HepG2 (cell line): ENCODE measurements at regions not wholly inside any gene's neighbourhood (a gene's known extent, or its start where the extent isn't known, plus 50 kb on each side); places are given as distances from the start of the nearest gene placed in this dataset.

Experiments
- ATAC-seq: fragments of 200-7000 bp; cut with Tn5 transposase; 3 replicates; pipeline ENCODE4 v1.9.1; 2020; ENCODE audit warnings: mild to moderate bottlenecking, moderate library complexity
- BruUV-seq: library from RNA; stranded (reverse); fragments of 400-500 nt; replicated peaks from 2 replicates; lab custom pipeline; 2021; lab: Mats Ljungman, UMichigan
- CTCF ChIA-PET: fragments of 300-600 bp; formaldehyde crosslinking; extraction: SDS; loops from one replicate; lab custom pipeline; 2021; ENCODE audit warnings: low total read pairs, inconsistent platforms, low intra/inter-chr PET ratio; lab: Yijun Ruan, JAX
- POLR2A ChIA-PET: fragments of 350-600 bp; sonication (Branson Sonifier 250); formaldehyde crosslinking; loops from one replicate; lab custom pipeline; 2020; ENCODE audit warnings: antibody characterized with exemption, inconsistent platforms; lab: Yijun Ruan, JAX
- DNase-seq: peaks from one replicate; pipeline ENCODE4 v3.0.0-alpha.2; 2015; ENCODE audit warnings: low spot score
- FAIRE-seq: peaks from 3 replicates; lab custom pipeline; 2011; peaks lifted over from hg19 to GRCh38; lab: Jason Lieb, UNC
- H2AFZ ChIP-seq: one replicate; pipeline ENCODE4 v1.6.1; 2011; ENCODE audit warnings: low read length, inconsistent platforms
- H3K27ac ChIP-seq: fragments of 300-600 bp; 3 replicates; pipeline ENCODE4 v1.8.0; 2011; ENCODE audit warnings: mixed run types, mild to moderate bottlenecking, mixed read lengths, low read length, inconsistent platforms; ENCODE audit not compliant: insufficient read depth; ENCODE audit errors: extremely low read length
- H3K27me3 ChIP-seq, 2 experiments: fragments of 200-600 bp in 1 of 2; 2 replicates in 1 of 2; 3 replicates in 1 of 2; pipeline versions ENCODE4 v1.6.0 to v1.8.0; 2011; ENCODE audit warnings: low read length in 2 of 2, mild to moderate bottlenecking in 2 of 2, moderate library complexity in 2 of 2, inconsistent platforms in 1 of 2; ENCODE audit not compliant: insufficient read depth in 2 of 2, control insufficient read depth in 1 of 2
- H3K36me3 ChIP-seq, 2 experiments: fragments of 200-600 bp in 1 of 2; replicated peaks in 1 of 2; 2 replicates in 1 of 2; 3 replicates in 1 of 2; pipeline versions ENCODE4 v1.5.1 to v1.8.0; 2011; ENCODE audit warnings: low read length in 2 of 2, inconsistent platforms in 1 of 2; ENCODE audit not compliant: insufficient read depth in 2 of 2, control insufficient read depth in 1 of 2
- H3K4me1 ChIP-seq: 2 replicates; pipeline ENCODE4 v1.5.1; 2012; ENCODE audit warnings: low read length, inconsistent platforms; ENCODE audit not compliant: insufficient read depth
- H3K4me2 ChIP-seq: 2 replicates; pipeline ENCODE4 v1.6.0; 2011; ENCODE audit warnings: low read depth, low read length, inconsistent platforms
- H3K4me3 ChIP-seq, 3 experiments: fragments of 200-600 bp in 1 of 3; sonication (generic), shearing (Covaris generic) in 1 of 3; replicated peaks in 1 of 3; 2 replicates each; pipeline ENCODE4 v1.5.1; 2011 to 2016; ENCODE audit warnings: low read length in 3 of 3, inconsistent platforms in 2 of 3, low read depth in 2 of 3, mild to moderate bottlenecking in 2 of 3, control low read depth in 1 of 3, mixed read lengths in 1 of 3; ENCODE audit not compliant: insufficient read depth in 1 of 3
- H3K79me2 ChIP-seq: one replicate; pipeline ENCODE4 v1.6.1; 2011; ENCODE audit warnings: low read length, inconsistent platforms; ENCODE audit not compliant: insufficient read depth
- H3K9ac ChIP-seq: 2 replicates; pipeline ENCODE4 v1.6.0; 2011; ENCODE audit warnings: mild to moderate bottlenecking, low read depth, low read length, inconsistent platforms; ENCODE audit not compliant: insufficient read depth
- H3K9me3 ChIP-seq: 2 replicates; pipeline ENCODE4 v1.5.1; 2012; ENCODE audit warnings: mild to moderate bottlenecking, low read length
- H4K20me1 ChIP-seq: 2 replicates; pipeline ENCODE4 v1.6.0; 2011; ENCODE audit warnings: inconsistent platforms, mild to moderate bottlenecking, low read length, moderate library complexity; ENCODE audit not compliant: insufficient read depth
- ARHGAP35 ChIP-seq: sonication (generic); formaldehyde crosslinking; IDR thresholded peaks from 2 replicates; pipeline ENCODE4 v1.9.0; 2022; ENCODE audit warnings: mild to moderate bottlenecking, inconsistent platforms, moderate library complexity, missing genetic modification reagents, borderline replicate concordance
- BRCA1 ChIP-seq: sonication (generic); formaldehyde crosslinking; IDR thresholded peaks from 2 replicates; pipeline ENCODE4 v1.4.0; 2020; ENCODE audit warnings: missing genetic modification reagents
- CHD4 ChIP-seq: fragments of 200-600 bp; sonication (generic); IDR thresholded peaks from 2 replicates; pipeline ENCODE4 v1.7.0; 2017; ENCODE audit warnings: mild to moderate bottlenecking, low read length, borderline replicate concordance
- HNRNPK ChIP-seq: fragments of 200-400 bp; formaldehyde crosslinking; IDR thresholded peaks from 2 replicates; pipeline ENCODE4 v1.6.1; 2018; ENCODE audit warnings: low read length, low read depth, moderate library complexity, mild to moderate bottlenecking; ENCODE audit not compliant: poor library complexity, severe bottlenecking
- KDM3A ChIP-seq: IDR thresholded peaks from 2 replicates; pipeline ENCODE4 v1.6.1; 2018; ENCODE audit warnings: low read depth, missing compliant biosample characterization
- KDM5B ChIP-seq: sonication (generic); formaldehyde crosslinking; IDR thresholded peaks from 2 replicates; pipeline ENCODE4 v1.4.0; 2020; ENCODE audit warnings: missing genetic modification reagents, mild to moderate bottlenecking, borderline replicate concordance
- KLF16 ChIP-seq, 2 experiments: sonication (generic) in 1 of 2; formaldehyde crosslinking in 1 of 2; IDR thresholded peaks; 2 replicates each; pipeline versions ENCODE4 v1.6.1 to v1.8.0; 2016 to 2023; ENCODE audit warnings: missing genetic modification reagents in 2 of 2, missing compliant biosample characterization in 1 of 2
- MED8 ChIP-seq: sonication (generic); formaldehyde crosslinking; IDR thresholded peaks from 2 replicates; pipeline ENCODE4 v1.8.1; 2023; ENCODE audit warnings: mild to moderate bottlenecking, missing genetic modification reagents; ENCODE audit not compliant: insufficient replicate concordance
- NR2F2 ChIP-seq: IDR thresholded peaks from 2 replicates; pipeline ENCODE4 v1.6.1; 2012; ENCODE audit warnings: low read depth, inconsistent platforms, borderline replicate concordance
- PLRG1 ChIP-seq: fragments of 450-650 bp; conservative IDR thresholded peaks from 2 replicates; pipeline ENCODE4 v1.6.1; 2016
- RAD21 ChIP-seq: fragments of 450-650 bp; formaldehyde crosslinking; IDR thresholded peaks from 2 replicates; pipeline ENCODE4 v1.5.0; 2020; ENCODE audit warnings: mild to moderate bottlenecking
- RBM39 ChIP-seq: fragments of 200-400 bp; formaldehyde crosslinking; IDR thresholded peaks from one replicate; pipeline ENCODE4 v1.6.1; 2018; ENCODE audit warnings: antibody characterized with exemption, mild to moderate bottlenecking, low read depth, low read length; ENCODE audit not compliant: poor library complexity, severe bottlenecking
- SNAI1 ChIP-seq: sonication (generic); formaldehyde crosslinking; IDR thresholded peaks from 2 replicates; pipeline ENCODE4 v1.5.0; 2020; ENCODE audit warnings: mild to moderate bottlenecking, missing genetic modification reagents, borderline replicate concordance
- TBX3 ChIP-seq: fragments of 450-650 bp; IDR thresholded peaks from 2 replicates; pipeline ENCODE4 v1.6.1; 2017; ENCODE audit warnings: antibody characterized with exemption, mild to moderate bottlenecking, inconsistent platforms, borderline replicate concordance
- YY1 ChIP-seq: IDR thresholded peaks from 2 replicates; pipeline ENCODE4 v1.6.1; 2011; ENCODE audit warnings: low read length, low read depth, moderate library complexity, mild to moderate bottlenecking; ENCODE audit not compliant: insufficient read depth, insufficient replicate concordance
- ZEB1 ChIP-seq: IDR thresholded peaks from 2 replicates; pipeline ENCODE4 v1.6.1; 2012; ENCODE audit warnings: mild to moderate bottlenecking, low read depth, inconsistent platforms; ENCODE audit not compliant: insufficient replicate concordance
- ZMYM3 ChIP-seq: sonication (generic); formaldehyde crosslinking; IDR thresholded peaks from 2 replicates; pipeline ENCODE4 v1.5.1; 2020; ENCODE audit warnings: mild to moderate bottlenecking, missing genetic modification reagents
- ZNF335 ChIP-seq: sonication (generic); formaldehyde crosslinking; IDR thresholded peaks from 2 replicates; pipeline ENCODE4 v1.4.0; 2020; ENCODE audit warnings: missing genetic modification reagents
- ZNF354B ChIP-seq: sonication (generic); formaldehyde crosslinking; IDR thresholded peaks from 2 replicates; pipeline ENCODE4 v1.8.0; 2022; ENCODE audit warnings: mild to moderate bottlenecking, missing genetic modification reagents
- ZNF460 ChIP-seq: sonication (generic); formaldehyde crosslinking; IDR thresholded peaks from 2 replicates; pipeline ENCODE4 v1.5.1; 2020; ENCODE audit warnings: missing genetic modification reagents, mild to moderate bottlenecking, borderline replicate concordance
- ZNF615 ChIP-seq: sonication (generic); formaldehyde crosslinking; IDR thresholded peaks from 2 replicates; pipeline ENCODE4 v1.5.0; 2020; ENCODE audit warnings: mild to moderate bottlenecking, missing genetic modification reagents, borderline replicate concordance
- ZNF75D ChIP-seq: sonication (generic); formaldehyde crosslinking; IDR thresholded peaks from 2 replicates; pipeline ENCODE4 v1.8.1; 2023; ENCODE audit warnings: missing genetic modification reagents, mild to moderate bottlenecking, borderline replicate concordance
- WGBS: methylation state at CpG from one replicate; pipeline ENCODE4 v1.1.6; 2017; ENCODE audit warnings: low lambda C conversion rate; 5-methylcytosine and 5-hydroxymethylcytosine counted together
- in situ Hi-C: cut with HindIII; loops from 2 replicates; pipeline ENCODE4 v1.10.0; 2017; ENCODE audit warnings: low pct_unique_long_range_greater_than_20kb; ENCODE audit not compliant: extremely low pct_ligation_motif_present
- intact Hi-C: fragments of 100-400 bp; cut with micrococcal nuclease; formaldehyde crosslinking; loops from one replicate; pipeline ENCODE4 v1.10.0; 2022; ENCODE audit not compliant: unreplicated experiment
- TF ChIP-seq, protein P1 (sequence below): sonication (generic); formaldehyde crosslinking; IDR thresholded peaks from 2 replicates; pipeline ENCODE4 v1.8.0; 2022; ENCODE audit warnings: missing genetic modification reagents, low read depth, mild to moderate bottlenecking, borderline replicate concordance

- Histone ChIP-seq H3K36me3 (no peaks in the 10 kb centered on the region), H2AFZ (no peak overlapping the region), H3K27me3 (no peaks in the 10 kb centered on the region), H3K9ac (no peak overlapping the region), H3K9me3 (peaks cover 33% of the 10 kb centered on the region), H3K4me3 (no peak overlapping the region), H4K20me1 (no peaks in the 10 kb centered on the region), H3K4me2 (no peak overlapping the region), H3K27ac (no peak overlapping the region), H3K79me2 (no peaks in the 10 kb centered on the region), H3K4me1 (no peaks in the 10 kb centered on the region)
- POLR2A ChIA-PET: no interaction called here
- in situ Hi-C loops: no loop called here
- intact Hi-C loops: no loop called here
- CTCF ChIA-PET: no interaction called here
- ATAC-seq (no peak), FAIRE-seq (no peak), DNase-seq (no peak)
- no peak for TF ChIP-seq ZNF615
- TF ChIP-seq TBX3: no peak
- TF ChIP-seq ZMYM3 (CRISPR knock-in tag): no peak
- TF ChIP-seq NR2F2: no peak
- TF ChIP-seq, protein P1, sequence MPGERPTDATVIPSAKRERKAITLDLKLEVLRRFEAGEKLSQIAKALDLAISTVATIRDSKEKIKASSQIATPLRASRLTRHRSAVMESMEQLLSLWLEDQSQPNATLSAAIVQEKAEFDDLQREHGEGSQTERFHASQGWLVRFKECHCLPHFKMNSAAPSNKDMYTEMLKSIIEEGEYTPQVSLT (CRISPR knock-in tag): no peak
- TF ChIP-seq SNAI1 (CRISPR knock-in tag): no peak
- no peak for TF ChIP-seq PLRG1
- TF ChIP-seq ZNF335 (CRISPR knock-in tag): no peak
- no peak for TF ChIP-seq ZNF354B (CRISPR knock-in tag)
- WGBS: 1% methylated on average over 3 of the region's 3 CpGs
- BruUV-seq: no TSS peak
Observed at GRCh38 chr7:89606511-89606910, 547.8 kb upstream of the STEAP1 start.

DNA sequence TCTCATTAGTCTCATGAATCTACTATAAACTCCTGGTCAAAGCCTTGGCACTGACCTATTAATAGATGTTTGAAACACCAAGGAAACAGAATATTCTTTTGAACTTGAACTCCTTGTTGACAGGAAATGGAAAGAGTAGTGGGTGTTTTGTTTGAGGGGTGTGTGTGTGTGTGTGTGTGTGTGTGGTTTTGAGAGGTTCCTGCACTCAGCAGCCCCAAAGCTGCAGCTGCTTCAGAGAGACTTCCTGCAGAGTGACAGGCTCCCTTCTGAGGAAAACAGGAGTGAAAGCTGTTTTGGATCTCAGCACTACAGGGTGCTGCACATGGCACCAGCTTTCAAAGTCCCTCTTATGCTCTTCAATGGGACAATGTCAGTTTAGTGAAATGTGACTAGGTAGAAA is 546.5 kb upstream of the STEAP1 start:
- Histone ChIP-seq H2AFZ (no peak overlapping the region), H3K4me2 (no peak overlapping the region), H3K9me3 (peaks cover 26% of the 10 kb centered on the region), H3K27me3 (no peaks in the 10 kb centered on the region), H3K27ac (no peak overlapping the region), H3K36me3 (no peaks in the 10 kb centered on the region), H4K20me1 (no peaks in the 10 kb centered on the region), H3K9ac (no peak overlapping the region), H3K79me2 (no peaks in the 10 kb centered on the region), H3K4me1 (no peaks in the 10 kb centered on the region), H3K4me3 (no peak overlapping the region)
- intact Hi-C loops: no loop called here
- FAIRE-seq (no peak), ATAC-seq (no peak), DNase-seq (no peak)
- no TSS peak for BruUV-seq
- CTCF ChIA-PET: no interaction called here
- in situ Hi-C loops: no loop called here
- POLR2A ChIA-PET: no interaction called here
- TF ChIP-seq ZEB1 (no peak), RAD21 (CRISPR knock-in tag) (no peak), KDM5B (no peak), CHD4 (no peak), RBM39 (no peak), ZNF75D (CRISPR knock-in tag) (no peak), MED8 (CRISPR knock-in tag) (no peak), HNRNPK (no peak), KLF16 (CRISPR knock-in tag; IDR thresholded peaks at IDR 0.05) (no peak), KDM3A (CRISPR knock-in tag) (no peak), BRCA1 (CRISPR knock-in tag) (no peak), ARHGAP35 (CRISPR knock-in tag) (no peak), ZNF460 (CRISPR knock-in tag) (no peak), YY1 (no peak)
